ENCODE measurements at regions not wholly inside any gene's neighbourhood (a gene's known extent, or its start where the extent isn't known, plus 50 kb on each side); places are given as distances from the start of the nearest gene placed in this dataset.
A peak's percentile ranks its signal among the peaks of the same experiment; 100 is the strongest.

DNA sequence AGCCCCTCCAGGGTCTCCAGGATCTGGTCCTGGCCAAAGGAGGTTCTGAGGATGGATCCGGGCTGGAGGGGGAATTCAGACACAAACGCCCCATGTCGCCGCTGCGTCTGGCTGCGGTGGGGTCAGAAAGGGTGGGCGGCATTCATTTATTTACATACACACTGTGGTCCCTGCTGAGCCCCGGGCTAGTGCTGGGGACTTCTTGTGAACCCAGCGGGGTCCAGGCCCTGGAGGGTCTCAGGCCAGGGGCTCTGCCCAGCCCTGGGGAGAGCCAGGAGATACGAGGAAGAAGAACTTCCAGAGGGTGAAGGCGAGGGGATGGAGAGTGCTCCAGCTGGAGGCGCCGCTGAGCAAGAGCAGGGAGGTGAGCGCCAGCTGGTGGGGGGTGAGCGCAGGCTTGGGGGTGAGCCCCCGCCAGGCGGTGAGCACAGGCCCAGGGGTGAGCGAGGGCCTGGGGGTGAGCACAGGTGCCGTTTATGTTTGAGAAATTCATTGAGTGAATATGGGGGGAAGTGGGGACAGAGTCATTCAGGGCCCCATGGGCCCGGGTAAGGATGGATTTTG lies 68.1 kb downstream of the NCOR2 start:
- peak overlapping the region in 1 of 8 donors; percentile 73 for H3K4me3 Mint-ChIP-seq
- H3K27me3 Mint-ChIP-seq, result no peaks in the 10 kb centered on the region
- DNase-seq, result no peak
- peak overlapping the region; percentile 35 to 64 (median 56) for H3K27ac Mint-ChIP-seq
- ATAC-seq (ENCODE audit: low read depth in 2 of 2), result no peak
- peaks cover 56 to 77% (median 77%) of the 10 kb centered on the region in 3 donors for H3K4me1 Mint-ChIP-seq
- peaks cover 0 to 3% (median 0%) of the 10 kb centered on the region in 7 donors for H3K9me3 Mint-ChIP-seq
- peaks cover 0 to 8% of the 10 kb centered on the region in 2 donors for H3K36me3 Mint-ChIP-seq

DNA sequence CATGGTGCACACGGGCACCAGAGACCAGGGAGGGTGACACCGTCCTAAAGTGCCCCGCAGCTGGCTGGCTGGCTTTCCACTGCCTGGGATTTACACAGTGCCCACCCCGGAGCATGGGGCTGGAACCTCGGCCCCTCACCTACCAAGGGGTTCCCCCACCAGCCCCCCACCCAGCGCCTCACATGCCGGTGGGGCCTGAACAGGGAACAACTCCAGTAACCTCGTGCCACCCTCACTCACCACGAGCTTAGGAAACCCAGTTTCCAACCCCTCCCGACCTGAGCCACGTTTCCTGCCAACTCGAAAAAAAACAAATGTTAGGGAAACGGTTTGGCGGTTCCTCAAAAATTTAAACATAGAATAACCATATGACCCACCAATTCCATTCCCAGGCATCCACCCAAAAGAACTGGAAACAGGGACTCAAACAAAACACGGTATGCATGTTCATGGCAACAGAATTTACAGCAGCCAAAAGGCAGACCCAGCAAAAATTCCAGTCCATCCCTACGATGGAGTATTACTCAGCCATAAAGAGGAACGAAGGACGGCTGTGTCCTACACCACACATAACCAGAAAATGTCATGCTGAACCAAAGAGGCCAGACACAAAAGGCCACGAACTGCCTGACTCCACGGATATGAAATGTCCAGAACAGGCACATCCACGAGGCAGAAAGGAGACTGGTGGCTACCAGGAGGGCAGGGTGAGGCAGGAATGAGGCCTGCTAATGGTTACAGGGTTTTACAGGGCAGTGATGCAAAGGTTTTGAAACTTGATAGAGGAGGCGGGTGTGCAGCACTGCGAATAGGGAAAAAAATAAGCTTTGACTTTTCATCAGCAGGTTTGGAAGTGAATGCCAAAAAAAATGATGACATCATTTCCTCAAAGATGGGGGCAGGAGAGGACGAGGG lies 68.9 kb downstream of the NCOR2 start:
- no peaks in the 10 kb centered on the region for H3K27me3 Mint-ChIP-seq
- DNase-seq (no peak), ATAC-seq (ENCODE audit: low read depth in 2 of 2) (no peak)
- peaks cover 0 to 7% of the 10 kb centered on the region in 2 donors for H3K36me3 Mint-ChIP-seq
- peaks cover 0 to 3% (median 0%) of the 10 kb centered on the region in 7 donors for H3K9me3 Mint-ChIP-seq
- H3K27ac Mint-ChIP-seq, result peak overlapping the region in 4 of 6 donors; percentile 3 to 57 (median 30)
- peak overlapping the region in 2 of 8 donors; percentile 32 to 41 for H3K4me3 Mint-ChIP-seq
- H3K4me1 Mint-ChIP-seq, result peaks cover 59 to 81% (median 80%) of the 10 kb centered on the region in 3 donors

- DNase-seq (no peak), ATAC-seq (ENCODE audit: low read depth in 2 of 2) (peak in 1 of 2 donors; percentile 26)
- H3K9me3 Mint-ChIP-seq, result no peaks in the 10 kb centered on the region
- H3K27ac Mint-ChIP-seq, result peak overlapping the region in 2 of 6 donors; percentile 21 to 42
- H3K4me1 Mint-ChIP-seq, result peaks cover 61 to 82% (median 81%) of the 10 kb centered on the region in 3 donors
- no peaks in the 10 kb centered on the region for H3K36me3 Mint-ChIP-seq
- H3K4me3 Mint-ChIP-seq, result no peak overlapping the region
- H3K27me3 Mint-ChIP-seq, result no peaks in the 10 kb centered on the region
These were observed 69.8 kb downstream of the NCOR2 start for GRCh38 chr12:124497658-124498057.

DNA sequence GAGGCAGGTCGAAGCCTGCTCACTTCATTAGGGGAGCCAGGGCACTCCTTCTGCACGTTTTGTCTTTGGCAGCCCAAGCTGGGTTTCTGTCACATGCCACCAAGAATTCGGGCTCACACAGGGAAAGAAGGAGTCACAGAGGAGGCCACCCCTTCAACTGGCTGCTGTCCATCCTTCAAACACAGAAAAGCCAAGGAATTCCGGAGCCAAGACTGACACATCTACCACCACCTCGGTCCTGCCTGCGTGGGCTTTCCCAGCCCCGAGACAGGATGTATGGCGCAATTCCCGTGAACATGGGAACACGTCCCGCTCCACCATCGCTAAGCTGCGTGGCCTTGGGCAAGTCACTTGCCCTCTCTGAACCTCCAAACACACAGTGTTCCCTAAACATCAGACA lies 70.4 kb downstream of the NCOR2 start:
- peaks cover 57 to 79% (median 78%) of the 10 kb centered on the region in 3 donors for H3K4me1 Mint-ChIP-seq
- H3K4me3 Mint-ChIP-seq, result peak overlapping the region in 1 of 8 donors; percentile 32
- peak overlapping the region in 2 of 6 donors; percentile 27 to 42 for H3K27ac Mint-ChIP-seq
- no peak for ATAC-seq (ENCODE audit: low read depth in 2 of 2)
- H3K27me3 Mint-ChIP-seq, result no peaks in the 10 kb centered on the region
- H3K9me3 Mint-ChIP-seq, result no peaks in the 10 kb centered on the region
- H3K36me3 Mint-ChIP-seq, result no peaks in the 10 kb centered on the region
- no peak for DNase-seq

DNA sequence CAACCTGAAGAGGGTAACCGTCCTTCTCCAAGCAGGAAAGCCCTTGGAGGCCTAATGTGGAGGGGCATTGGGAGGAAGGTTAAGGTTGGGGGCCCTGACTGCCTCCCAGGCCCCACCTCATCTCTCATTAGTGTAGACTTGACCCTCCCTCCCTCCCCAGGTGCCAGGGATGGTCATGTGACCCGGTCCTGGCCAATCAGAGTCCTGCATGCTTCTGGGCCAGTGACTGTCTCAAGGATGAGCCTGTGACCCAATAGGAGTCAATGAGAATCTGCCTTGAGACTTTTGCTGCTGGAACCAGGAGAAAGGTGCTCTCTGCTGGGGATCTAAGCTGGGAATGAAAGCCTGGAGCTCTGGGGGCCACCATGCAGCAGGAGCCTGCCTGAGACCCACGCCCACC lies 70.8 kb downstream of the NCOR2 start:
- Mint-ChIP-seq H3K27ac (no peak overlapping the region), H3K27me3 (no peaks in the 10 kb centered on the region), H3K9me3 (no peaks in the 10 kb centered on the region), H3K36me3 (no peaks in the 10 kb centered on the region), H3K4me1 (peaks cover 58 to 80% (median 76%) of the 10 kb centered on the region in 3 donors), H3K4me3 (peak overlapping the region in 1 of 8 donors; percentile 32)
- DNase-seq, result no peak
- ATAC-seq (ENCODE audit: low read depth in 2 of 2), result no peak

DNA sequence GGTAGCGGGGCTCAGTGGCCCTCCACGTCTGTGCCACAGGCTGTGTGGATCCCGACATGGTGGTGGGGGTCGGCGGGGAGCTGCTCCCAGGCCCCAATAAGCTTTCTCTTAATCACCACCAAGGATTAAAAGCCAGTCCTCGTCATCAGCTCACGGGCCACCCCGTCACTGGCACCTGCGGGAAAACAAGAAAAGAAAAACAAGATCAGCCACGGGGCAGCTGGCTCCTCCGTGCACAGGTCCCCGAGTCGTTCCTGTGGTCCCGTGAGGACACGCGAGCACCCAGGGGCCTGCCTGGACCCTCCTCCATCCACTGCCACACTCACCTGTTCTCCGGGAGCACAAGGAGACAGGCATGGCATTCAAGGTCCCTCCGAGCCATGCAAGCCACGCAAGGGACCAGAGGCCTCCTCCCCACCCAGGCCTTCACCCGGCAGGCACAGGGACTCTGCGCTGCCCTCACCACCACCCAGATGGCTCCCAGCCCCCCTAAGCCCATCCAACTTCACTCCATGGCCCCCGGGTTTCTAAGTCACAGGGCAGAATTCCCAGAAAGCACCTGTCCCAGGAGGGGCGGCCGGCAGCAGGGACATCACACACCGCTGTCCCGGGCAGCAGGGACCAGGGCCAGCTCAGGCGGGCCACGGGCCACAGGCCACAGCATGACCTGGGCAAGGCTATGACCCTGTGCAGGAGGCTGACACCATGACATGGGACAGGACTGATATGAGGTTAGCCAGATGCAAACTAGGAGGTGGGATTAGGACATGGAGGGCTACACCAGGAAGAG lies 72.0 kb downstream of the NCOR2 start:
- H3K36me3 Mint-ChIP-seq, result no peaks in the 10 kb centered on the region
- H3K27me3 Mint-ChIP-seq, result no peaks in the 10 kb centered on the region
- no peak for ATAC-seq (ENCODE audit: low read depth in 2 of 2)
- peak overlapping the region in 5 of 6 donors; percentile 29 to 90 (median 78) for H3K27ac Mint-ChIP-seq
- peaks cover 59 to 83% (median 71%) of the 10 kb centered on the region in 3 donors for H3K4me1 Mint-ChIP-seq
- no peak for DNase-seq
- no peaks in the 10 kb centered on the region for H3K9me3 Mint-ChIP-seq
- peak overlapping the region in 5 of 8 donors; percentile 16 to 83 (median 39) for H3K4me3 Mint-ChIP-seq

- no peaks in the 10 kb centered on the region for H3K36me3 Mint-ChIP-seq
- H3K27ac Mint-ChIP-seq, result peak overlapping the region in 3 of 6 donors; percentile 78 to 88 (median 84)
- DNase-seq (no peak), ATAC-seq (ENCODE audit: low read depth in 2 of 2) (no peak)
- no peaks in the 10 kb centered on the region for H3K9me3 Mint-ChIP-seq
- no peaks in the 10 kb centered on the region for H3K27me3 Mint-ChIP-seq
- peaks cover 57 to 81% (median 75%) of the 10 kb centered on the region in 3 donors for H3K4me1 Mint-ChIP-seq
- H3K4me3 Mint-ChIP-seq, result peak overlapping the region in 4 of 8 donors; percentile 16 to 83 (median 37)
These were observed 72.7 kb downstream of the NCOR2 start for GRCh38 chr12:124494751-124495129.

- peak; percentile 92 to 96 for ATAC-seq (ENCODE audit: low read depth in 2 of 2)
- peak overlapping the region; percentile 6 to 93 (median 72) for H3K4me3 Mint-ChIP-seq
- DNase-seq, result peak; percentile 67
- peaks cover 54 to 74% (median 73%) of the 10 kb centered on the region in 3 donors for H3K4me1 Mint-ChIP-seq
- H3K36me3 Mint-ChIP-seq, result no peaks in the 10 kb centered on the region
- H3K27ac Mint-ChIP-seq, result peak overlapping the region; percentile 31 to 96 (median 88)
- H3K9me3 Mint-ChIP-seq, result no peaks in the 10 kb centered on the region
- no peaks in the 10 kb centered on the region for H3K27me3 Mint-ChIP-seq
These were observed 73.3 kb downstream of the NCOR2 start for GRCh38 chr12:124493809-124494750.

DNA sequence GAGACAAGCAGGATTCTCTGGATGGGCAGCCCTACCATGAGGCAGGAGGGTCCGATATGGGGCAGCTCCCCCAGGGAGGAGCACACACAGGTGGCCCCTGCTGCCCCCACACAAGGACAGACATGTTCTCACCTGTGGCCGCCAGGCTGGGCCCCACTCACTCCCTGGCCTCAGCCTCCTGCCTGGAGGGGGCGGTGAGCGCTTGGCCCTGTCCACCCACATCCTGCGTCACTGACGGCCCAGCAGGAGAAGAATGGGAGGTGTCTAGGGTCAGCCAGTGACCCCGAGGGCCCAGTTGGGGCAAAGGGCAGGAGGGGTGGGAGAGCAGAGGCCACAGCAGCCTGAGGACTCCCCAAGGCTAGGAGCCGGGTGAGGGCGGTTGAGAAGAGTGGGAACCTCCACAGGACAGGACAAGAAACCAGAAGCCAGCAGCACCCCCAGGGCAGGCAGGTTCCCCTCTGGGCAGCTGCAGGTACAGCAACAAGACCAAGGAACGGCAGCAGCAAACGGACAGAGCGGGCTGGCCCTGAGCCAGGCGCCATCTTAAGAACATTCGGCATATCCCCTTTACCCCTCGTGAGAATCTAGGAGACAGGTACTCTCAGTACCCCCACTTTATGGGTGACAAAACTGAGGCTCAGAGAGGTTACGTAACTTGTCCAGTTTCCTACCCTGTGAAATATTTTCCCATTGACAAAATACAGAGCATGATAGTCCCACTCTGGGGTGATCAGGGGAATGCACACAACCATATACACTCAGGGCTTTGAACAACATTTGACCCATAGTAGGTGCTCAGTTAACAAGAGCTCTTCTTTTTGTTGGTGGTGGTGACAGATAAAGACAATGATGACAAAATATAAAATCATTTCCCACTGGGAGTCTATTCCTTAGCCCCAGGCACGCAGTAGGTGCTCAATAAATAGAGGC lies 74.3 kb downstream of the NCOR2 start:
- Mint-ChIP-seq H3K9me3 (no peaks in the 10 kb centered on the region), H3K4me1 (peaks cover 52 to 69% (median 65%) of the 10 kb centered on the region in 3 donors), H3K27ac (peak overlapping the region; percentile 70 to 96 (median 90)), H3K27me3 (no peaks in the 10 kb centered on the region), H3K36me3 (no peaks in the 10 kb centered on the region), H3K4me3 (peak overlapping the region in 6 of 8 donors; percentile 62 to 93 (median 72))
- no peak for DNase-seq
- ATAC-seq (ENCODE audit: low read depth in 2 of 2), result no peak

DNA sequence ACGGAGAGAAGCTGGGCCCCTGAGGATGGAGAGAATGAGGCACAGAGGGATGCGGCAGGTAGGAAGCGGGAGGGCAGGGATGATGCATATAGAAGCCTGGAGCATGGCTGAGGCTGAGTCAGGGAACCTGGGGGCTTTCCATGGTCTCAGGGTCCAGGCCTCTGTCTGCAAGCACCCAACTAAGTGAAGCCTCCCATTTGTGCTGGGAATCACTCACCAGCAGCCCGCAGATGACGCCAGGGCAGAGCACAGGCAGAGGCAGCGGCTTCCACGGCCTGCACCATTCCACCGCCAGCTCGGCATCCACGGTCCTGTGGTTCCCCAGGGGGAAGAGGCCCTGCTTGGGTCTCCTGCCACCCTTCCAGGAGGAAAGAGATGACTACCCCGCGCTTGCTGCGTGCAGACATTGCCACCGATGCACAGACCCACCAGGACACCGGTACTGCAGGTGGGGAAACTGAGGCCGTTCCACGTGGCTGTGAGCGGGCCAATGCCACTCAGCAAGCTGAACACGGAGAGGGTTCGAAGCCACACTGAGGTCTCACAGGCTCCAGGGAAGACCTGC lies 75.5 kb downstream of the NCOR2 start:
- no peaks in the 10 kb centered on the region for H3K9me3 Mint-ChIP-seq
- H3K36me3 Mint-ChIP-seq, result no peaks in the 10 kb centered on the region
- H3K4me3 Mint-ChIP-seq, result no peak overlapping the region
- DNase-seq, result no peak
- peak overlapping the region in 2 of 6 donors; percentile 41 to 43 for H3K27ac Mint-ChIP-seq
- no peaks in the 10 kb centered on the region for H3K27me3 Mint-ChIP-seq
- ATAC-seq (ENCODE audit: low read depth in 2 of 2), result no peak
- peaks cover 55 to 67% (median 61%) of the 10 kb centered on the region in 3 donors for H3K4me1 Mint-ChIP-seq

GRCh38 chr12:124491310-124491709 lies 76.1 kb downstream of the NCOR2 start:
- ATAC-seq (ENCODE audit: low read depth in 2 of 2) (no peak), DNase-seq (no peak)
- peak overlapping the region in 1 of 8 donors; percentile 16 for H3K4me3 Mint-ChIP-seq
- no peaks in the 10 kb centered on the region for H3K27me3 Mint-ChIP-seq
- H3K9me3 Mint-ChIP-seq, result no peaks in the 10 kb centered on the region
- H3K4me1 Mint-ChIP-seq, result peaks cover 53 to 66% (median 58%) of the 10 kb centered on the region in 3 donors
- peak overlapping the region in 4 of 6 donors; percentile 20 to 86 (median 56) for H3K27ac Mint-ChIP-seq
- H3K36me3 Mint-ChIP-seq, result peaks cover 0 to under 1% of the 10 kb centered on the region in 2 donors
